GM19438 (cell line): ENCODE measurements at regions not wholly inside any gene's neighbourhood (a gene's known extent, or its start where the extent isn't known, plus 50 kb on each side); places are given as distances from the start of the nearest gene placed in this dataset.
"Not testable (repeated sequence)": the region's sequence is repeated elsewhere in the genome, so short reads cannot be mapped to it uniquely, and the experiment has no call there.

Experiments
- ATAC-seq: cut with Tn5 transposase; IDR thresholded peaks from one replicate; pipeline ENCODE4 v1.9.1; 2021; ENCODE audit warnings: low read depth; ENCODE audit not compliant: unreplicated experiment

DNA sequence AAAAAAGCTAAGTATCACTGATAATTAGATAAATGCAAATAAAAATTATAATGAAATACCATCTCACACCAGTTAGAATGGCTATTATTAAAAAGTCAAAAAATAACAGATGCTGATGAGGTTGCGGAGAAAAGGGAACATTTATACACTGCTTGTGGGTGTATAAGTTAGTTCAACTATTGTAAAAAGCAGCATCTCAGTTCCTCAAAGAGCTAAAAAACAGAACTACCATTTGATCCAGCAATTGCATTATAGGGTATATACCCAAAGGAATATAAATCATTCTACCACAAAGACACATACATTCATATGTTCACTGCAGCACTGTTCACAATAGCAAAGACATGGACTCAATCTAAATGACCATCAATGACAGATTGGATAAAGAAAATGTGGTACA, 120.3 kb upstream of the ZBED5 start:
- ATAC-seq = no peak

DNA sequence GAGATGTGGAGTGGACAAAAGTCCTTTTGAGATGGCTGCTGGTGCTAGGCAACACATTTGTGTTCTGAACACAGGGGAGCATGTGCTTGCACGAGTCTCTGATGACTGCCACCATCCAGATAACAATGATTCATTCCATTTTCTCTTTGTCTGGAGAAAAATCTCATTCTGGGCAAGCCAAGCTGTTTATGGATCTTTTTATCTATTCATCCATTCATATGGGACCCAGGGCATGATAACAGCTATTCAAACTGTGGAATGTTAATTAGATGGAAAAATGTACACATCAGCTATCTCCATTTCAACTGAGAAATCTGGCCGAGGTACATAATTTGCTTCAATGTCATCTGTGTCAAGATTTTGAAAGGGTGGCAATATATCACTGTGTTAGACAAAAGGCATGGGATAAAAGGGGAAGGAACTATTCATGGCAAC, 117.5 kb upstream of the ZBED5 start:
- no peak for ATAC-seq

DNA sequence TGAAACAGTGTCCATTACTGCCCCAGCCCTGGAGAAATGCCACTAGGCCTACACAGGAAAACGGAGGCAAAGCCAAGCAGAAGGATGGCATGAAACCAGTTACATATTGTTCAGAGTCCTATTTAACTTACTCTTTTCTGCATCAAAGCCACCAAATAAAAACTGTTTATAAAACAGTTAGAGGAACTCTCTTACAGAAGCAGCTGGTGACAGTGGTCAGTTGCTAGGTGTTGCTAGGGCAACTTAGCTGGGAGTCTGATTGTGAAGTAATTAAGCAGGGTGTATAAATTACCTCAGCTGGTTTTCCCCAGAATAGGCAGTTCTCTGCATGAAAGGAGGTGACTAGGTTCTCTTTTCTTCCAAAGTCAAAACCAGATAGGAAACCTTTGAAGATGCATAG, 115.6 kb upstream of the ZBED5 start:
- no peak for ATAC-seq

DNA sequence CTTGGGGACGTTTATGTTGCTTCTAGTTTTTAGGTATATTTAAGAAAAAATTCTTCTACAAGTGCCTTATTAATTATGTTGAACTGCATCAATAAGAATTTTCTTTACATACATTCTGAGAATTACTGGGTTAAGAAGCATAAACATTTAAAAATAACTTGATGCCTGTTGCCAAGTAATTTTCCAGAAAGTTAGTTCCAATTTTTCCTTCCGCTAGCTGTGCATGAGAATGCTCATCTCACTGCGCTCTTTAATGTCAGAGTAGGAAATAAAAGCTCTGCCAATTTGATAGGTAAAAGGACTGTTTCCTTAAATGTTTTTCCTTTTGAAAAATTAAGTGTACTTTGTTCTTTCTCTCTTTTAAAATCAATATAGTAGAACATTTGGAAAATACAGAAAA, 113.1 kb upstream of the ZBED5 start:
- ATAC-seq = no peak

DNA sequence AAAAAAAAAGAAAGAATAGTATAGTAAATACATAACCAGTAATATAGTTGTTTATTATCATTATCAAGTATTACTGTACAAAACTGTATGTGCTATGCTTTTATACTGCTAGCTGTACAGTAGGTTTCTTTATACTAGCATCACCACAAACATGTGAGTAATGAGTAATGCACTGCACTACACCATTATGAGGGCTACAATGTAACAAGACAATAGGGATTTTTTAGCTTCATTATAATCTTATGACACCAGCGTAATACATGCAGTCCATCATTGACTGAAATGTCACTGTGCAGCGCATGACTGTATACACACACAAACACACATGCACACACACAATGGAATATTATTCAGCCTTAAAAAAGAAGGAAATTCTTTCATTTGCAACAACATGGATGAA, 111.5 kb upstream of the ZBED5 start:
- no peak for ATAC-seq

DNA sequence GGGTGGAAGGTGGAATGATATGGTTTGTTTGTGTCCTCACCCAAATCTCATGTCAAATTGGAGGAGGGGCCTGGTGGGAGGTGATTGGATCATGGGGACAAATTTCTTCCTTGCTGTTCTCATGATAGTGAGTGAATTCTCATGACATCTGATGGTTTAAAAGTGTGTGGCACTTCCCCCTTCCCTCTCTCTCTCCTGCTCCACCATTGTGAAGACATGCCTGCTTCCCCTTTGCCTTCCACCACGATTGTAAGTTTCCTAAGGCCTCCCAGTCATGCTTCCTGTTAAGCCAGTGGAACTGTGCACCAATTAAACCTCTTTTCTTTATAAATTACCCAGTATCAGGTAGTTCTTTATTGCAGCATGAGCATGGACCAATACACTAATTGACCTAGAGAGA, 99.0 kb upstream of the ZBED5 start:
- not testable (repeated sequence) for ATAC-seq

DNA sequence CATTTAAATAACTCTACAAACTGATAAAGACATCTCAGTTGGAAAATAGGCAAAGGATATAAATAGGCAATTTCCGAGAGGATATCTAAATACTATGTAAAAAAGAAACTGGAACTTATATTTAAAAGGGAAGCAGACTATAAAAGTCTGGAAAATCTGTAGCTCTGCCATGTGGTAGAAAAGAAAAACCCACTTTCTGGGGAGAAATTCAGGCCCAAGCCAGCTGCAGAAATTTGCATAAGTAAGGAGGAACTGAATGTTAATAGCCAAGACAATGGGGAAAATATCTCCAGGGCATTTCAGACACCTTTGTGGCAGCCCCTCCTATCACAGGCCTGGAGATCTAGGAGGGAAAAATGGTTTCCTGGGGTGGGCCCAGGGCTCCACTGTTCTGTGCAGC, 97.8 kb upstream of the ZBED5 start:
- no peak for ATAC-seq

DNA sequence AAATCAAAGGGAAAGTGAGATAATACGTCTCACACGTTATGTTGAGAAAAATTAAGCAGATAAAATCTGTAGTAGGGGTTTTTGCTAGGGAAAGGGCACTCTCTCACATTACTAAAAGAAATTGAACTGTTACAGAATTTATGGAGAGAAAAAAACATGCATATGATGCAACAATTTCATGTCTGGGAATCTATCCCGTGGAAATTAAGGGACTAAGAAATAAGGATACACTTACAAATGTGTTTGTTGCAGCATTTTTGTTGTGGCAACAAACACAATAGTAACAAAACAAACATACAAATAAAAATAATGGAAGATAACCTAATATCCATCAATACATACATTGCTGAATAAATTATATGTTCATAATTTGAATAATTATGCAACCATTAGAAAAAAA, 96.3 kb upstream of the ZBED5 start:
- ATAC-seq = no peak

DNA sequence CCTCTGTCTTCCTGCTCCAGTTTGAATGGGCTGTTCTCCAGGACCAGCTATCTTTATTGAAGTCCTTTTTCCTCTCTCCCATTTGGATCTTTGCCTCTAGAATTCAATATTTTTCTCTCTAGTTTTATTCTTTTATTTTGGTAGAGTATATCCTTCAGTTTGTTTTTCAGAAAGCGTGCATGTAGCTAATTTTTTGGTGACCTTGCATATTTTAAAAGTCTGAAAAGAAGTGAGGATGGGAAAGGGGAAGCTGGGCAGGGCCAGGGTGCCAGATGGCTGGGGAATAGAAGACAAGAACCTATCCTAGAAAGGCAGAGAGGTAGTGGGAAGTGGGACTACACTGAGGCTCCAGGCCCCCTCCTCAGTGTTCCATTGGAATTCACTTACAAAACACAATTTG, 95.0 kb upstream of the ZBED5 start:
- ATAC-seq = no peak

DNA sequence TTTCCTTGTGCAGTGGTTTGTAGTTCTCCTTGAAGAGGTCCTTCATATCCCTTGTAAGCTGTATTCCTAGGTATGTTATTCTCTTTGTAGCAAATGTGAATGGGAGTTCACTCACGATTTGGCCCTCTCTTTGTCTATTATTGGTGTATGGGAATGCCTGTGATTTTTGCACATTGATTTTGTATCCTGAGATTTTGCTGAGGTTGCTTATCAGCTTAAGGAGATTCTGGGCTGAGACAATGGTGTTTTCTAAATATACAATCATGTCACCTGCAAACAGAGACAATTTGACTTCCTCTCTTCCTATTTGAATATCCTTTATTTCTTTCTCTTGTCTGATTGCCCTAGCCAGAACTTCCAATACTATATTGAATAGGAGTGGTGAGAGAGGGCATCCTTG, 90.1 kb upstream of the ZBED5 start:
- ATAC-seq = not testable (repeated sequence)

DNA sequence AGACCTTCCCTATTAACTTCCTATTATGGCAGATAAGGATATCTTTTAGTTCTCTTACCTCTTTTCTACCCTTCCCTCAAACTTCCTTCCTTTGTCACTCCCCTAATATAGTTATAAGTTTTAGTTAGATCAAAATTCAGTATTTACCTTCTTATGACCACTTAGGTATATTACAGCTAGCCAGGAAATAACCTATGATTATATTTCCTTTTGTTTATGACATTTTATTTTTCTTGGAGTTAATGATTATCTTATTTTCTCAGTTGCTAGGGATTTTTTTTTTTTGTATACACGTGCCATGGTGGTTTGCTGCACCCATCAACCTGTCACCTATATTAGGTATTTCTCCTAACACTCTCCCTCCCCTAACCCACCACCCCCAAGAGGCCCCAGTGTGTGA, 88.2 kb upstream of the ZBED5 start:
- no peak for ATAC-seq

DNA sequence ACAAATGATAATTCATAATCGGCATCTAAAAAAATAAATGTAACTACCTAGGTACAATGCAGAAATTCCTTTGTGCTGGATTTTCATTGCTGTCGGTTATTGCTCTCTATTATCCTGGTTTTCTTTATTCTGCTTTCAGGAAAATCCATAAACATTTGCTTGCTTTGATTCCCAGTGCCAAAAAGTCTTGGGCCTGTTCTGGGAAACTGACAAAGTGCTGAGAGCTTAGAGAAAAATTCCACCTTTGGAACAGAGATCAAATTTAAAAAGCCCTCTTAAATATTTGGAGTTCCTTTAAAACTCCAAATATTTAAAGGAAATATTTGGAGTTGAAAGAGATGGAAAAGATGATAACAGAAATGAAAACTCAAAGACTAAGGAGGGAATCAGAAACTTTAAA, 87.3 kb upstream of the ZBED5 start:
- ATAC-seq = no peak

DNA sequence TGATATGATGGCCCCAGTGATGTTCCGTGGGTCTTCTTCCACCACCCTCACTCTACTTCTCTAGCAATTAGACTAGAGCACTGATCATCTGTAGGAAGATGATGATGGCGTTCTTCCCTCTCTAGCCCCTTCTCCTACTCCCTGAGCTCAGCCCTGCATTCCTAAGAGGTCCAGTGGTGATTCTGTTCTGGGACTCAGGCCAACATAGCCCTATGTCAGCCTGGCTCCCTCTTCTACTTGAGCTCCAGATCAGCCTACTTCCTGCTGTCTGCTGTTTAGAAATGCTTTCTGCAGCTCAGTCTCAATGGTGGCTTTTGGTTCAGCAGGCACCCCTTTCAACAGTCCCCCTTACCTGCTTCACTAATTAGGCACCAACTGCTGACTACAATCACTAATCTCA, 86.1 kb upstream of the ZBED5 start:
- ATAC-seq = no peak

DNA sequence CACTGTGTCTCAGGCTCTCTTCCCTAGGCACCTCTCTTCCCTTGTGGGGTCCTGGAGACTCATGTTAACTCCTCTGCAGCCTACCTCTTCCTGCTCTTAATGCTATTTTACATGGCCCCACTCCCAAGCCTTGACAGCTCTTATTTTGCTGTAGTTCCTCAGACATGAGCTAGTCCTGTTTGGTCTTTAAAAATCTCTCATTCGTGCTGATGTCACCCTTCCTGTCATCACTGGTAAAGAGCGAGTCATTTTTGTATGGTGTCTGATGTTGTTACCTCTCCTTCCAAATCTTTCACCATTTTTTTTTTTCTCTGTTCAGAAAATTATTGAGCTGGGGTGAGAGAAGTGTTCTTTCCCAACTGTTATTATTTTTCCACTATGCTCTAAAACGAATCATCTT, 84.8 kb upstream of the ZBED5 start:
- ATAC-seq = no peak

DNA sequence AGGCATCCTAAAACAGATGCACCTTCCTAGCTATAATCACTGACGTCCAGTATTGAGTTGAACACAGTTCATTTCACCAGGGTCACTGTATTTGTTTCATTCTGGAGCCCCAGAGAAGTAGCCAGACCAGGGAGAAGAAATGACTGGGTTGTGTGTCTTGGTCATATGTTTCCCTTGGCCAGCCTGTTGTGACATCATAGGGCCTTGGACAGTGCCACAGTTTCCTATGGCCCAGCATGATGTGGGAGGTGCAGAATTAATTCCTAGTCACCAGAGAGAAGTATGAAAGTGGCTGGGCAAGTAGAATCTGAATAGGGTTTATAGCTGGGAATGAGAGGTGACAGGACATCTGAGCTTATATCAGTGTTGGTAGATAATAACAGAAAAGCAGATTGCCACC, 84.0 kb upstream of the ZBED5 start:
- ATAC-seq = no peak

DNA sequence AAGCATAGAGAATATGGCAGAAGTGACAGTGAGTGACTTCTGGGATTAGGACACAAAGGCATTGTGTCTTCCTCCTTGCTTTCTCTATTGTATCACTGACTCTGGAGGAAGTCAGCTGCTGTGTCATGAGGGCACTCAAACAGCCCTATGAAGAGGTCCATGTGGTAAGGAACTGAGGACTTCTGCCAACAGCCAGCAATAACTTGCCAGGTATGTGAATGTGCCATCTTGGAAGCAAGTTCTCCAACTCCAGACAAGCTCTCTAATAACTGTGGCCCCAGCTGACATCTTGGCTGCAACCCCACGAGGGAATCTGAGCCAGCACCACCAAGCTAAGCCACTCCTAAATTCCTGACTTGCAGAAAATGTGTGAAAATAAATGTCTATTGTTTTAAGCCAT, 83.6 kb upstream of the ZBED5 start:
- no peak for ATAC-seq

DNA sequence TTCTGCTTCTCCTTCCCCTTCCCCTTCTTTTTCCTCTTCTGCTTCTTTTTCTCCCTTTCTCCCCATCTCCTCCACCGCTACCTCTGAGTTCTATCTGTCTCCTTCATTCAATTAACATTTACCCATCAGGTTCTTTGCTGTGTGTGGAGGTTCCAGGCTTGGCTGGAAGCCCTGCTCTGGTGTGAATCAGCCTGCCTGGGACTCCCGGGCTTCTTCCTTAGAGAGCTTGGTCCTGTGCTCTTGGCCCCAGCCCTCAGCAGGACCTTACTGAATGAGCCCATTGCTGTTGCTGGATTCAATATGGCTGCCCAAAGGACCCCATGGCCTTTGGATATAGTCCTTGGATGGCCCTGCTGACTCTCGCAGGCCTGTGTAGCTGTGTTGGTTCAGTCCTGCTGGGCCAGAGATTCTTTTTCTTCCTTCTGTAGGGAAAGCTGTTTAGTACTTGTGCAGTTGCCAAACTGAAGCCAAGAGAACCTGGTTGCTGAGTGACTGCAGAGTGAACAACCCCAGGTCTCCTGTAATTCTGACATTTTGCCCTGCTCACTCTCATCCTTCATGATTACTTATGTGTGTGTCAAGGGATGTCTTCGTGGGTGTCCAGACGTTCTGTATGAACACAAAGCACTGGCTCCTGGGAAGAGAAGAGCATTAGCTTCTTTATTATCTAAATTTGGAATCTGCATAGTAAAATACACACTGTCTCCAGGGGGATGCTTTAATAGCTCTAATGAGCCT, 81.0 kb upstream of the ZBED5 start:
- ATAC-seq = no peak

DNA sequence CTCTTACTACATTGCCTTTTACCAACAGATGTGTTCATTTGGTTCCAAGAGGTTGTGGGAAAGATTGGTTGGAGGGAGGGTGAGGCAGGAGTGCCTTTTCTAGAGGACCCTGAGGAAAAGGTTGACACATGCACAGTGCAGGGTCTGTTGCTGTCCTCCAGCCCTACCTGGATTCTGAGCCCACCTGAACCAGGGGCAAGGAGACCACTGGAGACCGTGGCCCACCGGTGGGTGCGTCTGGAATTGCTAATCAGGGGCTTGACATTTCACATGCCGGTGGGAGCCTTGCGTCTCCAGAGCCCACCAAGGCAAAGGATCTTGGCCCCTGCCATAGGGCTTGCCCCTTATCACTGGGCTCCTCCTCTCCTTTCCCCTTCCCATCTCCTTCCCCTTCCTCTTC, 80.4 kb upstream of the ZBED5 start:
- no peak for ATAC-seq

DNA sequence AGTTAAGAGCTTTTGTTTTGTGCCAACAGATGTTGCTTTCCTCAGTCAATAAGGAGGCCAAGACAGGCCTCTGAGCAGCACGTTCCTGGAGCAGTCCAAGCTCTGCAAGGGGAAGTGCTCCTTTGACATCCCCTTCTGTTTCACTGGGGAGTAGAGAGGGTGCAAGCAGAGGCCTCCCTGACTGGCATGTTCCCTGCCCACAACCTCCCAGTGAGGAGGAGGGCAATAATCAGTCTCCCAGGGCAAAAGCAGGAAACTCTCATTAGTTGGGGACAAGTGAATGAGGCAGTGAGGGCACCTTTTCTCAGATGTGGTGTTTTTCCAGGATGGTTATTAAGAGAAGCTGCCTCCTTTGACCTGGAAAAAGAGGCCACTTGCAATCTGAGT, 79.5 kb upstream of the ZBED5 start:
- ATAC-seq = no peak

DNA sequence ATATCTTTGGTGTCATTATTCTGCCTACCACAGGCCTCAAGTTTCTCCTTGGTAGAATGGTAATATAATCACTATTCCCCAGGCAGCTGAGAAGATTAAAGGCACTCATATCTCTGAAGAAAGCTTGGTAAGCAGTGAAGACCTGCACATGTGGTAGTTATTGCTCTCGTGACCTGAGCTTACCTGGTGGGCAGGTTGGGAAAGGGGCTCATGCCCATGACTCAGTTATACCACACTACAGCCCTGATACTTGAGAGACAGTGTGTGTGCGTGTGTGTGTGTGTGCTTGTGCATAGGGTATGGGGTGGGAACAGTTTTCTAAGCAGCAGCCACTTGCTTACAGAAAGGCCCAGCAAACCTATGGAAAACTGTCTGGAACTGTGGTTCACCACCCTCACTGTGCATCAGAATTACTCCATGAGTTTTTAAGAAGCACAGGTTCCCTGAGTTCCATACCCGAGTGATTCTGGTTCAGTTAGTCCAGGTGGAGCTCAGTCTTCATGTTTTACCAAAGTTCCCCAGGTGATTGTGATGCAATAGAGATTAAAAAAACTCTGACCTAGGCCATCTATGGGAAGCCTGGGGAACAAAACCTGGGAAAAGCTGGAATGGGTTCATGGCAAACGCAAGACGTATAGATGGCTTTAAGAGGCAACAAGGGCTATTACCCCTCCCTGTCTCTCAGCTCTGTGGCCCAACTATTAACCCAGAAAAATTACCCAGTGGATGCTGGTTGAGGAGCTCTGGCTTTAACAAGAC, 79.0 kb upstream of the ZBED5 start:
- no peak for ATAC-seq

DNA sequence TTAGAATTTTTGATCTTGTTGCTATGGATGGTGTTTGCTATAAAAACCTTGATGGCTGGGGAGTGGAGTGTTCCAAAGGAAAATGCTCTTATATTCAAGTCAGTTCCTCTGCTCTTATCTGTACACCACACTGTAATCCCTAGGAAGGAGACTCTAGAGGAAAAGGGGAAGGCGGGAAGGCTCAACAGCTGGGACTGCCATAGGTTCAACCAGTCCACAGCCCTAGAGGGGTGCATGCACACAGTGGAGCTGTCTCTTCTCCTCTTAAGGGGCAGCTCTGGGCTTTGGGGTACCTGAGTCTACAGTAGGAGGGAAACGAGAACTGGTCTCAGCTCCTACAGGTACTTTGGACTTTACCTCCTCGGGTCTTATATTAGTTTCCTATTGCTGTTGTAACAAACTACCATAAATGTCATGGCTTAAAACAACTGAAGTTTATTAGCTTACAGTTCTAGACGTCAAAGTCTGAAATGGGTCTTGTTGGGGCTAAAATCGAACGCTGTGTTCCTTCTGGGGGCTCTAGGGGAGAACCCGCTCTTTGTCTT, 77.2 kb upstream of the ZBED5 start:
- no peak for ATAC-seq

DNA sequence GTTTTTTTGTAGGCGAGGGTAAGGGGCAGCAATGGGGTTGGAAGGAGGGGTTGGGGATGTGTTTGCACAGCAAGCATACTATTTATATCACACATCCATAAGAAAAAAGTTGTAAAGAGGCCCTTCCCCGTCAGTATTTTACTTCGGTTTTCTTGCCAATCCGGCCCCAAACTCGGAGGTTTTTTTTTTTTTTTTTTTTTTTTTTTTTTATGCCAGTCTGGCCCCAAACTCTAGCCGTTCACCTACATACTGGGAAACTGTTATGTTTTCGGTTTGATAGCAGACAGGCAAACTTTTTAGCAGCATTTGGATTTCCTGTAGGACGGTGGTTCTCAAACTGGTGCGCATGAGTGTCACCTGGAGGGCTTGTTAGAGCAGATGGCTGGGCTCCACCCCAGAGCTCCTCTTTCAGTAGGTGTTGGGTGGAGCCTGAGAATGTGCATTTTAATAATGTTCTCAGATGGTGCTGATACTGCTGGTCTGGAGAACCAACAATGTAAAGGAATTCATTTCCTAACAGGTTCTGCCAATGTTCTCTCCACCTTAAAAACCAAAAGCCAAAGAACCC, 76.5 kb upstream of the ZBED5 start:
- ATAC-seq = no peak
